Progenitor cell of endocrine pancreas (in vitro differentiated cells): ENCODE measurements at regions not wholly inside any gene's neighbourhood (a gene's known extent, or its start where the extent isn't known, plus 50 kb on each side); places are given as distances from the start of the nearest gene placed in this dataset.

Source experiments
- DNase-seq: peaks from one replicate; pipeline ENCODE4 v3.0.0; 2021; ENCODE audit warnings: low spot score; ENCODE audit not compliant: unreplicated experiment
- H3K27ac Mint-ChIP-seq: 2 replicates; pipeline ENCODE4 v1.8.0; 2021; ENCODE audit warnings: mild to moderate bottlenecking, moderate library complexity, mixed read lengths
- H3K27me3 Mint-ChIP-seq: 2 replicates; pipeline ENCODE4 v1.8.0; 2021; ENCODE audit warnings: mixed read lengths
- H3K36me3 Mint-ChIP-seq: 2 replicates; pipeline ENCODE4 v1.8.0; 2022; ENCODE audit warnings: mixed read lengths; ENCODE audit not compliant: insufficient read depth
- H3K4me1 Mint-ChIP-seq: 2 replicates; pipeline ENCODE4 v1.8.0; 2021; ENCODE audit warnings: low read depth, mixed read lengths
- H3K4me3 Mint-ChIP-seq: 2 replicates; pipeline ENCODE4 v1.8.0; 2021; ENCODE audit warnings: low read depth, mild to moderate bottlenecking, moderate library complexity, mixed read lengths
- H3K9me3 Mint-ChIP-seq: 2 replicates; pipeline ENCODE4 v1.8.0; 2021; ENCODE audit warnings: low read depth, mixed read lengths
- TF ChIP-seq, protein P1 (sequence below): fragments of 200-600 bp; sonication (generic); IDR thresholded peaks from one replicate; pipeline ENCODE4 v1.5.0; 2021; ENCODE audit warnings: antibody characterized with exemption, mild to moderate bottlenecking; ENCODE audit not compliant: unreplicated experiment

DNA sequence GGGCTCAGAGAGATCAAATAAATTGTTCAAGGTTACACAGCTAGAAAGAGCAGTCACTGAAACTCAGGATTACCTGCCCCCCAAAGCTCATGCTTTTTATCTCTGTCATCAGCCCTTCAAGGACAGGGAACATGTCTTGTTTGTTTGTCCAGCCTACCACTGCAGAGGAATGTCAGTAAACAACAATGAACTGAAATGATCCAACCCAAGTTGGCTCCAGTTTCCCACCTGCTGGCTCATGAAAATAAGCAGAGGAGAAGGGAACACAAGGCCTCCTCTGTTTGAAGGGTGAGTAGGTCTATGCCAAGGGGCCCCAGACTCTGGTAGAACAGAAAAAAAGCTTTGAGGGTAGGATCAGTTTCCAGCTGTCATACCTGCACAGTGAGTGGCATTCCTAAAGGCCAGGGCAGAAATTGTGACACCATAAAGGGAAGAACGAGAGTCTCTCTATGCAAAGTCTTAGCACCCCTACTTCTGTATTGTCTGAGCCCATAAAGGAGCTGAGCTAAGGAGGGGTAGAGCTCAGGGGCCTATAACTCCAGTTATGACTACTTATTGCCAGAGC is 115.2 kb downstream of the TRIM36 start:
- TF ChIP-seq, protein P1, sequence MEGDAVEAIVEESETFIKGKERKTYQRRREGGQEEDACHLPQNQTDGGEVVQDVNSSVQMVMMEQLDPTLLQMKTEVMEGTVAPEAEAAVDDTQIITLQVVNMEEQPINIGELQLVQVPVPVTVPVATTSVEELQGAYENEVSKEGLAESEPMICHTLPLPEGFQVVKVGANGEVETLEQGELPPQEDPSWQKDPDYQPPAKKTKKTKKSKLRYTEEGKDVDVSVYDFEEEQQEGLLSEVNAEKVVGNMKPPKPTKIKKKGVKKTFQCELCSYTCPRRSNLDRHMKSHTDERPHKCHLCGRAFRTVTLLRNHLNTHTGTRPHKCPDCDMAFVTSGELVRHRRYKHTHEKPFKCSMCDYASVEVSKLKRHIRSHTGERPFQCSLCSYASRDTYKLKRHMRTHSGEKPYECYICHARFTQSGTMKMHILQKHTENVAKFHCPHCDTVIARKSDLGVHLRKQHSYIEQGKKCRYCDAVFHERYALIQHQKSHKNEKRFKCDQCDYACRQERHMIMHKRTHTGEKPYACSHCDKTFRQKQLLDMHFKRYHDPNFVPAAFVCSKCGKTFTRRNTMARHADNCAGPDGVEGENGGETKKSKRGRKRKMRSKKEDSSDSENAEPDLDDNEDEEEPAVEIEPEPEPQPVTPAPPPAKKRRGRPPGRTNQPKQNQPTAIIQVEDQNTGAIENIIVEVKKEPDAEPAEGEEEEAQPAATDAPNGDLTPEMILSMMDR: no peak
- Mint-ChIP-seq H3K4me3 (no peak overlapping the region), H3K27ac (no peak overlapping the region), H3K9me3 (no peaks in the 10 kb centered on the region), H3K36me3 (no peaks in the 10 kb centered on the region), H3K4me1 (no peaks in the 10 kb centered on the region), H3K27me3 (no peaks in the 10 kb centered on the region)
- no peak for DNase-seq

- DNase-seq: no peak
- Mint-ChIP-seq H3K4me1 (no peaks in the 10 kb centered on the region), H3K36me3 (no peaks in the 10 kb centered on the region), H3K27me3 (peaks cover 4% of the 10 kb centered on the region), H3K9me3 (no peaks in the 10 kb centered on the region), H3K27ac (no peak overlapping the region), H3K4me3 (no peak overlapping the region)
- TF ChIP-seq, protein P1: no peak
Observed at GRCh38 chr5:115052948-115053347, 116.8 kb downstream of the TRIM36 start.

DNA sequence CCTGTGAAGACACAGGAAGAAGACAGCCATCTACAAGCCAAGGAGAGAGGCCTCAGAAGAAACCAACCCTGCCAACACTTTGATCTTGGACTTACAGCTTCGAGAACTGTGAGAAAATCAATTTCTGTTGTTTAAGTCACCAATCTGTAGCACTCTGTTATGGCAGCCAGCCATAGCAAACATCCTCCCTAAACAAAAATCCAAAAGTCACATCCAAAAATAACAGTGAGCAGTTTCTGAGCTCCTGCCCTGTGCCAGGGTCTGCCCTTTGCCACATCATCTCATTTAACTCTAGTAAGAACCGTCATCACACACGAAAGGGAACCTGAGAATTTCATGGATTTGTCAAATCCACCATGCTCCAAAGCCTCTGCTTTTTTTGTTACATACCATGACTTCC is 118.8 kb downstream of the TRIM36 start:
- Mint-ChIP-seq H3K27ac (no peak overlapping the region), H3K27me3 (peaks cover 4% of the 10 kb centered on the region), H3K4me3 (no peak overlapping the region), H3K9me3 (no peaks in the 10 kb centered on the region), H3K36me3 (no peaks in the 10 kb centered on the region), H3K4me1 (no peaks in the 10 kb centered on the region)
- no peak for DNase-seq
- TF ChIP-seq, protein P1: no peak

DNA sequence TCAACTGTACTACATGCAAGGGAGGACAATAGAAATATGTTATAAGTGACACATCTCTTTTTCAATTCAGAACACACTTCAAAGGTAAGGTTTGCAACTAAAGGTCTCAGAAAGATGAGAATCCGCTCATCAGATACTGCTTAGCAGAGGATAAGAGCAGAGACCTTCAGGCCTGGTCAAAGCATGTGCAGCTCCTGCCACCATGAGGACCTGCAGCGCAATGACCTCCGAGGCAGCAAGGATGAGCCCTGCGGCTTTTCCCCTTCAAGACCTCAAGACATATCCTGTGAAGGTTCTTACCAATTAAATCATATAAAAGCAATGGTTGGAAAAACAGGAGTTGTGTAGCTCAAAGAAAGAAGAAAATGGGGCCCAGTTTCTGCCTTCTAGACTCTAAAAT is 135.8 kb downstream of the TRIM36 start:
- no peaks in the 10 kb centered on the region for H3K4me1 Mint-ChIP-seq
- TF ChIP-seq, protein P1: peak; percentile 41
- DNase-seq: no peak
- H3K4me3 Mint-ChIP-seq: no peak overlapping the region
- H3K27me3 Mint-ChIP-seq: no peaks in the 10 kb centered on the region
- no peak overlapping the region for H3K27ac Mint-ChIP-seq
- H3K36me3 Mint-ChIP-seq: no peaks in the 10 kb centered on the region
- H3K9me3 Mint-ChIP-seq: peaks cover 22% of the 10 kb centered on the region

DNA sequence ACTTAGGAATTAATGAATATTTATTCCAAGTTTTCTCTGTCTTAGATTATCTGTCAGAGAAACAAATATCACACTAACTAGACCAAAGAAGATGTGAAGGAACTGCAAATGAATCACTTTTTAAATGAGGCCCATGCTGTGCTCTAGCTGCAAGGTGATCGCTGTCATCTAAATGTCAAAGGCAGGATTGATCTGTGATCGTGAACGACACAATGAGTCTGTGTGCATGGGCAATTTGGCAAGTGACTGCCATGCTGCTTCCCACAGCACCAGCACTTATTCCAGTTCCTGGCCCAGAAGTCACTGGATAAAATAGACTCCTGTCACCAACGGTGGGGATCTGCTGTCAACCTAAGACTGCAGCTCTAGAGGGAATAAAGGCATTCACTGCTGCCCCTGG is 141.2 kb downstream of the TRIM36 start:
- no peak for DNase-seq
- TF ChIP-seq, protein P1: no peak
- H3K27ac Mint-ChIP-seq: no peak overlapping the region
- no peak overlapping the region for H3K4me3 Mint-ChIP-seq
- no peaks in the 10 kb centered on the region for H3K36me3 Mint-ChIP-seq
- no peaks in the 10 kb centered on the region for H3K4me1 Mint-ChIP-seq
- H3K27me3 Mint-ChIP-seq: peaks cover 10% of the 10 kb centered on the region
- H3K9me3 Mint-ChIP-seq: no peaks in the 10 kb centered on the region
